Left kidney (tissue), 1 donor: ENCODE measurements at regions not wholly inside any gene's neighbourhood (a gene's known extent, or its start where the extent isn't known, plus 50 kb on each side); places are given as distances from the start of the nearest gene placed in this dataset.
"Not testable (repeated sequence)": the region's sequence is repeated elsewhere in the genome, so short reads cannot be mapped to it uniquely, and the experiment has no call there.

ENCODE experiments used
- DNase-seq: peaks from one replicate; pipeline ENCODE4 v3.0.0-alpha.2; 2013

- DNase-seq = no peak
Observed at GRCh38 chr22:48079505-48080290, 1317.2 kb downstream of the TBC1D22A start.

GRCh38 chr22:48078825-48079224, 1316.4 kb downstream of the TBC1D22A start:
- DNase-seq = no peak

- DNase-seq = no peak
Observed at GRCh38 chr22:48077699-48078098, 1315.2 kb downstream of the TBC1D22A start.

GRCh38 chr22:48076008-48076407, 1313.6 kb downstream of the TBC1D22A start:
- no peak for DNase-seq

- DNase-seq = no peak
Observed at GRCh38 chr22:48075604-48076003, 1313.2 kb downstream of the TBC1D22A start.

- DNase-seq = no peak
Observed at GRCh38 chr22:48072777-48073176, 1310.3 kb downstream of the TBC1D22A start.

- no peak for DNase-seq
Observed at GRCh38 chr22:48071828-48072227, 1309.4 kb downstream of the TBC1D22A start.

GRCh38 chr22:48071305-48071704, 1308.9 kb downstream of the TBC1D22A start:
- no peak for DNase-seq

- no peak for DNase-seq
Observed at GRCh38 chr22:48070760-48071159, 1308.3 kb downstream of the TBC1D22A start.

GRCh38 chr22:48070083-48070482, 1307.6 kb downstream of the TBC1D22A start:
- no peak for DNase-seq

- no peak for DNase-seq
Observed at GRCh38 chr22:48069256-48069655, 1306.8 kb downstream of the TBC1D22A start.

GRCh38 chr22:48068323-48068885, 1306.0 kb downstream of the TBC1D22A start:
- no peak for DNase-seq

GRCh38 chr22:48065892-48066291, 1303.4 kb downstream of the TBC1D22A start:
- no peak for DNase-seq

GRCh38 chr22:48061726-48062125, 1299.3 kb downstream of the TBC1D22A start:
- no peak for DNase-seq

- DNase-seq = no peak
Observed at GRCh38 chr22:48060266-48060665, 1297.8 kb downstream of the TBC1D22A start.

- DNase-seq = not testable (repeated sequence)
Observed at GRCh38 chr22:48059521-48059920, 1297.1 kb downstream of the TBC1D22A start.

- no peak for DNase-seq
Observed at GRCh38 chr22:48057116-48057835, 1294.8 kb downstream of the TBC1D22A start.

- DNase-seq = no peak
Observed at GRCh38 chr22:48055827-48056226, 1293.4 kb downstream of the TBC1D22A start.

- DNase-seq = no peak
Observed at GRCh38 chr22:48055185-48055584, 1292.7 kb downstream of the TBC1D22A start.

GRCh38 chr22:48054596-48054995, 1292.1 kb downstream of the TBC1D22A start:
- no peak for DNase-seq

GRCh38 chr22:48053973-48054372, 1291.5 kb downstream of the TBC1D22A start:
- DNase-seq = no peak

- no peak for DNase-seq
Observed at GRCh38 chr22:48053486-48053885, 1291.0 kb downstream of the TBC1D22A start.

- DNase-seq = no peak
Observed at GRCh38 chr22:48052621-48052890, 1290.1 kb downstream of the TBC1D22A start.
